ENCODE measurements at regions not wholly inside any gene's neighbourhood (a gene's known extent, or its start where the extent isn't known, plus 50 kb on each side); places are given as distances from the start of the nearest gene placed in this dataset.

GRCh38 chr11:19330416-19330815 lies 89.7 kb upstream of the E2F8 start:
- DNase-seq (no peak), ATAC-seq (no peak)
- H3K27me3 ChIP-seq: no peaks in the 10 kb centered on the region
- H3K36me3 ChIP-seq (replicated peaks in 1 of 2; ENCODE audit: insufficient read depth in 1 of 2, low read depth in 2 of 2): no peaks in the 10 kb centered on the region
- WGBS, 2 donors: 20 to 47% methylated on average over 2 of the region's 2 CpGs
- intact Hi-C loops (cut with DNase I): no loop called here
- H3K4me3 ChIP-seq: no peak overlapping the region
- TF ChIP-seq POLR2A (IDR thresholded peaks at IDR 0.05): no peak
- TF ChIP-seq CTCF (IDR thresholded peaks at IDR 0.05): no peak
- H3K27ac ChIP-seq: no peak overlapping the region
- H3K9me3 ChIP-seq: no peaks in the 10 kb centered on the region
- no peaks in the 10 kb centered on the region for H3K4me1 ChIP-seq

GRCh38 chr11:19329970-19330369 lies 89.2 kb upstream of the E2F8 start:
- no peaks in the 10 kb centered on the region for H3K4me1 ChIP-seq
- H3K27me3 ChIP-seq: no peaks in the 10 kb centered on the region
- intact Hi-C loops (cut with DNase I): loop anchor here (5.0 kb wide), 1 partner anchor 222 kb away; no protein-coding TSS in a partner anchor
- no peaks in the 10 kb centered on the region for H3K9me3 ChIP-seq
- WGBS, 2 donors: 91 to 100% methylated on average over 1 of the region's 1 CpG
- DNase-seq: no peak
- H3K4me3 ChIP-seq: no peak overlapping the region
- H3K36me3 ChIP-seq (replicated peaks in 1 of 2; ENCODE audit: insufficient read depth in 1 of 2, low read depth in 2 of 2): no peaks in the 10 kb centered on the region
- TF ChIP-seq POLR2A (IDR thresholded peaks at IDR 0.05) (no peak), CTCF (IDR thresholded peaks at IDR 0.05) (no peak)
- ATAC-seq: no peak
- no peak overlapping the region for H3K27ac ChIP-seq

GRCh38 chr11:19328586-19329311 lies 88.0 kb upstream of the E2F8 start:
- H3K36me3 ChIP-seq (replicated peaks in 1 of 2; ENCODE audit: insufficient read depth in 1 of 2, low read depth in 2 of 2): no peaks in the 10 kb centered on the region
- DNase-seq (no peak), ATAC-seq (no peak)
- no peaks in the 10 kb centered on the region for H3K9me3 ChIP-seq
- no peak overlapping the region for H3K4me3 ChIP-seq
- TF ChIP-seq POLR2A (IDR thresholded peaks at IDR 0.05) (no peak), CTCF (IDR thresholded peaks at IDR 0.05) (no peak)
- H3K4me1 ChIP-seq: no peaks in the 10 kb centered on the region
- H3K27ac ChIP-seq: no peak overlapping the region
- no peaks in the 10 kb centered on the region for H3K27me3 ChIP-seq
- intact Hi-C loops (cut with DNase I): loop anchor here (5.0 kb wide), 1 partner anchor 224 kb away; no protein-coding TSS in a partner anchor
- 64 to 69% methylated on average over 8 of the region's 8 CpGs for WGBS, 2 donors

- no peak for ATAC-seq
- no peak for DNase-seq
- 76 to 82% methylated on average over 3 of the region's 3 CpGs for WGBS, 2 donors
- Histone ChIP-seq H3K9me3 (no peaks in the 10 kb centered on the region), H3K4me1 (no peaks in the 10 kb centered on the region), H3K27ac (no peak overlapping the region), H3K4me3 (no peak overlapping the region), H3K36me3 (replicated peaks in 1 of 2; ENCODE audit: insufficient read depth in 1 of 2, low read depth in 2 of 2) (no peaks in the 10 kb centered on the region), H3K27me3 (no peaks in the 10 kb centered on the region)
- intact Hi-C loops (cut with DNase I): loop anchor here (5.0 kb wide), 1 partner anchor 225 kb away; no protein-coding TSS in a partner anchor
- TF ChIP-seq CTCF (IDR thresholded peaks at IDR 0.05) (no peak), POLR2A (IDR thresholded peaks at IDR 0.05) (no peak)
Observed at GRCh38 chr11:19327280-19327679, 86.5 kb upstream of the E2F8 start.

GRCh38 chr11:19326499-19326898 lies 85.8 kb upstream of the E2F8 start:
- H3K36me3 ChIP-seq (replicated peaks in 1 of 2; ENCODE audit: insufficient read depth in 1 of 2, low read depth in 2 of 2): no peaks in the 10 kb centered on the region
- peak in 3 of 7 experiments; percentile 19 to 38 (median 31) for TF ChIP-seq CTCF (IDR thresholded peaks at IDR 0.05)
- TF ChIP-seq POLR2A (IDR thresholded peaks at IDR 0.05): no peak
- H3K4me1 ChIP-seq: no peaks in the 10 kb centered on the region
- 13 to 33% methylated on average over 1 of the region's 1 CpG for WGBS, 2 donors
- H3K4me3 ChIP-seq: no peak overlapping the region
- H3K9me3 ChIP-seq: no peaks in the 10 kb centered on the region
- no peak for ATAC-seq
- no peak for DNase-seq
- no peak overlapping the region for H3K27ac ChIP-seq
- intact Hi-C loops (cut with DNase I): loop anchor here (5.0 kb wide), 1 partner anchor 226 kb away; no protein-coding TSS in a partner anchor
- H3K27me3 ChIP-seq: no peaks in the 10 kb centered on the region
